Esophagus squamous epithelium (tissue), 5 donors: ENCODE measurements at regions not wholly inside any gene's neighbourhood (a gene's known extent, or its start where the extent isn't known, plus 50 kb on each side); places are given as distances from the start of the nearest gene placed in this dataset.

ENCODE experiments used
- DNase-seq: peaks from one replicate; lab custom pipeline; 2025; lab: John Stamatoyannopoulos, UW
- H3K27ac ChIP-seq, 4 donors: fragments of 200-600 bp; sonication (generic); one replicate each; pipeline ENCODE4 v1.5.1; 2016 to 2019; ENCODE audit warnings: mild to moderate bottlenecking in 1 of 4
- H3K27me3 ChIP-seq, 4 donors: fragments of 200-600 bp; sonication (generic); 1 replicate in 3 of 4; 2 replicates in 1 of 4; pipeline versions ENCODE4 v1.5.1 to v1.6.0; 2017 to 2021; ENCODE audit warnings: antibody characterized with exemption in 1 of 4
- H3K36me3 ChIP-seq, 3 donors: fragments of 200-600 bp; sonication (generic); one replicate each; pipeline ENCODE4 v1.5.1; 2016 to 2019
- H3K4me1 ChIP-seq, 3 donors: fragments of 200-600 bp; sonication (generic); one replicate each; pipeline ENCODE4 v1.5.1; 2017 to 2019
- H3K4me3 ChIP-seq, 4 donors: fragments of 200-600 bp; sonication (generic); 1 replicate in 3 of 4; 2 replicates in 1 of 4; pipeline ENCODE4 v1.5.1; 2016 to 2019; ENCODE audit warnings: mild to moderate bottlenecking in 2 of 4, moderate library complexity in 1 of 4
- H3K9me3 ChIP-seq, 3 donors: fragments of 200-600 bp; sonication (generic); one replicate each; pipeline ENCODE4 v1.5.1; 2016 to 2019
- POLR2A ChIP-seq, 4 donors: fragments of 450-650 bp; IDR thresholded peaks; one replicate each; pipeline ENCODE4 v1.6.1; 2017; ENCODE audit warnings: antibody characterized with exemption in 4 of 4, mild to moderate bottlenecking in 4 of 4, moderate library complexity in 3 of 4
- WGBS, 2 donors: methylation state at CpG; one replicate each; pipeline ENCODE4 v1.1.5; 2018; 5-methylcytosine and 5-hydroxymethylcytosine counted together
- intact Hi-C: fragments of 100-400 bp; cut with DNase I; formaldehyde crosslinking; loops from one replicate; pipeline ENCODE4 v1.15.0; 2022
- TF ChIP-seq, protein P1 (sequence below), 6 experiments: fragments of 450-650 bp in 4 of 6; fragments of 200-600 bp in 2 of 6; sonication (generic) in 2 of 6; IDR thresholded peaks; one replicate each; pipeline ENCODE4 v1.5.1; 2016 to 2019; ENCODE audit warnings: antibody characterized with exemption in 6 of 6, mild to moderate bottlenecking in 4 of 6, moderate library complexity in 4 of 6
- donor health status: DM: yes; HTN: yes; CAD: no.

- no peaks in the 10 kb centered on the region for H3K27me3 ChIP-seq
- intact Hi-C loops = no loop called here
- 65 to 76% methylated on average over 6 to 7 of the region's 7 CpGs for WGBS, 2 donors
These were observed 608.5 kb upstream of the FAT1 start for GRCh38 chr4:187332141-187332540.

DNA sequence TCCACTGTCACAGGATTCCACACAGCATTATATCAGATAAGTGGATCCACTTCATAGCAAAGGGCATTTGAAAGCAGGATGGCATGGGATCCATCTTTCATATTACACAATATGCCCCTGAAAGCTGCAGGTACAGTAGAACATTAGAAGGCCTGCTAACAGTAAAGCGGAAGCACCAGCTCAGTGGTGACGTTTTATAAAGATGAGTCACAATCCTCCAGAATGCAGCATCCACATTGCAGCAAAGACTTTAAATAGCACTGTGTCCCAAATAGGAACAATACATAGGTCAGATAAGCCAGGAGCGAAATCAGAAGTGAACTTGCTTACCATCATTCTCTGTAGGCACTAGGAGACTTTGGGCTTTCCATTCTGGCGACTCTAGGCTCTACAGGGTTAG lies 609.5 kb upstream of the FAT1 start:
- 59 to 85% methylated on average over 4 of the region's 4 CpGs for WGBS, 2 donors
- no peaks in the 10 kb centered on the region for H3K4me1 ChIP-seq
- TF ChIP-seq, protein P1, sequence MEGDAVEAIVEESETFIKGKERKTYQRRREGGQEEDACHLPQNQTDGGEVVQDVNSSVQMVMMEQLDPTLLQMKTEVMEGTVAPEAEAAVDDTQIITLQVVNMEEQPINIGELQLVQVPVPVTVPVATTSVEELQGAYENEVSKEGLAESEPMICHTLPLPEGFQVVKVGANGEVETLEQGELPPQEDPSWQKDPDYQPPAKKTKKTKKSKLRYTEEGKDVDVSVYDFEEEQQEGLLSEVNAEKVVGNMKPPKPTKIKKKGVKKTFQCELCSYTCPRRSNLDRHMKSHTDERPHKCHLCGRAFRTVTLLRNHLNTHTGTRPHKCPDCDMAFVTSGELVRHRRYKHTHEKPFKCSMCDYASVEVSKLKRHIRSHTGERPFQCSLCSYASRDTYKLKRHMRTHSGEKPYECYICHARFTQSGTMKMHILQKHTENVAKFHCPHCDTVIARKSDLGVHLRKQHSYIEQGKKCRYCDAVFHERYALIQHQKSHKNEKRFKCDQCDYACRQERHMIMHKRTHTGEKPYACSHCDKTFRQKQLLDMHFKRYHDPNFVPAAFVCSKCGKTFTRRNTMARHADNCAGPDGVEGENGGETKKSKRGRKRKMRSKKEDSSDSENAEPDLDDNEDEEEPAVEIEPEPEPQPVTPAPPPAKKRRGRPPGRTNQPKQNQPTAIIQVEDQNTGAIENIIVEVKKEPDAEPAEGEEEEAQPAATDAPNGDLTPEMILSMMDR (IDR thresholded peaks at IDR 0.05) = no peak
- no peak for TF ChIP-seq POLR2A (IDR thresholded peaks at IDR 0.05)
- H3K27me3 ChIP-seq = no peaks in the 10 kb centered on the region
- no peak overlapping the region for H3K4me3 ChIP-seq
- H3K27ac ChIP-seq = no peak overlapping the region
- no peak for DNase-seq
- intact Hi-C loops = no loop called here
- H3K9me3 ChIP-seq = no peaks in the 10 kb centered on the region
- H3K36me3 ChIP-seq = no peaks in the 10 kb centered on the region

More at GRCh38 chr4:187332141-187332540, 608.5 kb upstream of the FAT1 start:
- Histone ChIP-seq H3K27ac (no peak overlapping the region), H3K4me3 (no peak overlapping the region), H3K4me1 (no peaks in the 10 kb centered on the region), H3K36me3 (no peaks in the 10 kb centered on the region), H3K9me3 (no peaks in the 10 kb centered on the region)
- no peak for TF ChIP-seq POLR2A (IDR thresholded peaks at IDR 0.05)
- TF ChIP-seq, protein P1 (IDR thresholded peaks at IDR 0.05) = no peak
- no peak for DNase-seq

GRCh38 chr4:187335339-187335738 lies 611.7 kb upstream of the FAT1 start:
- Histone ChIP-seq H3K4me3 (no peak overlapping the region), H3K27ac (no peak overlapping the region), H3K9me3 (no peaks in the 10 kb centered on the region), H3K27me3 (no peaks in the 10 kb centered on the region), H3K4me1 (no peaks in the 10 kb centered on the region), H3K36me3 (no peaks in the 10 kb centered on the region)
- no peak for TF ChIP-seq POLR2A (IDR thresholded peaks at IDR 0.05)
- TF ChIP-seq, protein P1 (IDR thresholded peaks at IDR 0.05) = no peak
- no peak for DNase-seq
- 71 to 72% methylated on average over 13 of the region's 13 CpGs for WGBS, 2 donors
- intact Hi-C loops = no loop called here

- no peaks in the 10 kb centered on the region for H3K9me3 ChIP-seq
- H3K27me3 ChIP-seq = no peaks in the 10 kb centered on the region
- TF ChIP-seq, protein P1 (IDR thresholded peaks at IDR 0.05) = no peak
- TF ChIP-seq POLR2A (IDR thresholded peaks at IDR 0.05) = no peak
- H3K27ac ChIP-seq = no peak overlapping the region
- DNase-seq = no peak
- intact Hi-C loops = no loop called here
- no peaks in the 10 kb centered on the region for H3K4me1 ChIP-seq
- WGBS, 2 donors = 34 to 42% methylated on average over 3 of the region's 3 CpGs
- H3K36me3 ChIP-seq = no peaks in the 10 kb centered on the region
- H3K4me3 ChIP-seq = no peak overlapping the region
These were observed 631.1 kb upstream of the FAT1 start for GRCh38 chr4:187354740-187355139.

DNA sequence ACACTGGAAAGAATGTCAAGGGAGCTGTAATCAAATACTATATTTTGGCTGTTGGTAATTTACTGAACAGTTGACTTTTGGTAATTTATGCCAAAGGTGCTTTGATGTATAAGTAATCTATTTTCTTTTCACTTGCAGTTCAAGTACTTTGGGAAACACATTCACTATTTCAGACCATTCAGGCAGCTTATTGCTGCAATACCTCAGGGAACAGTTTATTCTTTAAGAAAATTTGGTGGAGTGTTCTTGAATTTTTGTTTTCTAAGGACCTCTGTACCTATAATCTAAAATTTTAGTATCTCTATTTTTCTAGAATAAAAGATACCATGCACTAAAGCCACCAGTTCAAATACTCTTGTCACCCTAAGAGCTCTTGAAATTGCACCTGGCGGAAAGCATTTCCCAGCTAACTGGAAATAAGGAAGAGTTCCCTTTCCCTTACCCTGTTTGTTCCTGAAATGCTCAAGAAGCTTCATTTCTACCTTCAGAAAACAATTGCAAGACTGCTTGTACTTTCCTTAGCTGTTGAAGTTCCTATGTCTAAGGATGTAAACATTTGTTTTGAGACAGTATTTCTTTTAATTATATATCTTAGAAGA lies 633.5 kb upstream of the FAT1 start:
- intact Hi-C loops = no loop called here
- WGBS, 2 donors = 75 to 89% methylated on average over 1 of the region's 1 CpG
- no peak for DNase-seq

More for the DNA sequence above, 633.5 kb upstream of the FAT1 start:
- Histone ChIP-seq H3K27me3 (no peaks in the 10 kb centered on the region), H3K9me3 (no peaks in the 10 kb centered on the region), H3K4me1 (no peaks in the 10 kb centered on the region), H3K4me3 (no peak overlapping the region), H3K27ac (no peak overlapping the region), H3K36me3 (no peaks in the 10 kb centered on the region)
- no peak for TF ChIP-seq POLR2A (IDR thresholded peaks at IDR 0.05)
- TF ChIP-seq, protein P1 (IDR thresholded peaks at IDR 0.05) = no peak
